ENCODE measurements at regions not wholly inside any gene's neighbourhood (a gene's known extent, or its start where the extent isn't known, plus 50 kb on each side); places are given as distances from the start of the nearest gene placed in this dataset.

- no peak for DNase-seq
Measured at GRCh38 chr12:89895591-89895990, 187.0 kb upstream of the ATP2B1 start.

- DNase-seq, result no peak
Measured at GRCh38 chr12:89895101-89895500, 186.5 kb upstream of the ATP2B1 start.

GRCh38 chr12:89893972-89894706, 185.5 kb upstream of the ATP2B1 start:
- DNase-seq, result no peak

- no peak for DNase-seq
Measured at GRCh38 chr12:89892436-89892835, 183.8 kb upstream of the ATP2B1 start.

GRCh38 chr12:89891933-89892332, 183.3 kb upstream of the ATP2B1 start:
- DNase-seq, result no peak

GRCh38 chr12:89890161-89890560, 181.5 kb upstream of the ATP2B1 start:
- no peak for DNase-seq

GRCh38 chr12:89889062-89889461, 180.4 kb upstream of the ATP2B1 start:
- DNase-seq, result no peak

GRCh38 chr12:89884952-89885351, 176.3 kb upstream of the ATP2B1 start:
- DNase-seq, result no peak

GRCh38 chr12:89884416-89884898, 175.8 kb upstream of the ATP2B1 start:
- DNase-seq, result peak; percentile 32

- peak; percentile 78 for DNase-seq
Measured at GRCh38 chr12:89883630-89884389, 175.2 kb upstream of the ATP2B1 start.

- no peak for DNase-seq
Measured at GRCh38 chr12:89882792-89883191, 174.2 kb upstream of the ATP2B1 start.

GRCh38 chr12:89882050-89882449, 173.4 kb upstream of the ATP2B1 start:
- no peak for DNase-seq

GRCh38 chr12:89880690-89881350, 172.2 kb upstream of the ATP2B1 start:
- no peak for DNase-seq

- DNase-seq, result no peak
Measured at GRCh38 chr12:89879766-89880165, 171.1 kb upstream of the ATP2B1 start.

GRCh38 chr12:89878950-89879349, 170.3 kb upstream of the ATP2B1 start:
- DNase-seq, result no peak

GRCh38 chr12:89878327-89878726, 169.7 kb upstream of the ATP2B1 start:
- DNase-seq, result no peak

- DNase-seq, result no peak
Measured at GRCh38 chr12:89877671-89878070, 169.0 kb upstream of the ATP2B1 start.

- no peak for DNase-seq
Measured at GRCh38 chr12:89877136-89877535, 168.5 kb upstream of the ATP2B1 start.

- DNase-seq, result no peak
Measured at GRCh38 chr12:89875809-89876208, 167.2 kb upstream of the ATP2B1 start.

- DNase-seq, result no peak
Measured at GRCh38 chr12:89875225-89875624, 166.6 kb upstream of the ATP2B1 start.

- no peak for DNase-seq
Measured at GRCh38 chr12:89874146-89874545, 165.5 kb upstream of the ATP2B1 start.

- no peak for DNase-seq
Measured at GRCh38 chr12:89873745-89874144, 165.1 kb upstream of the ATP2B1 start.

- no peak for DNase-seq
Measured at GRCh38 chr12:89872922-89873630, 164.4 kb upstream of the ATP2B1 start.
